ENCODE measurements at regions not wholly inside any gene's neighbourhood (a gene's known extent, or its start where the extent isn't known, plus 50 kb on each side); places are given as distances from the start of the nearest gene placed in this dataset.

DNA sequence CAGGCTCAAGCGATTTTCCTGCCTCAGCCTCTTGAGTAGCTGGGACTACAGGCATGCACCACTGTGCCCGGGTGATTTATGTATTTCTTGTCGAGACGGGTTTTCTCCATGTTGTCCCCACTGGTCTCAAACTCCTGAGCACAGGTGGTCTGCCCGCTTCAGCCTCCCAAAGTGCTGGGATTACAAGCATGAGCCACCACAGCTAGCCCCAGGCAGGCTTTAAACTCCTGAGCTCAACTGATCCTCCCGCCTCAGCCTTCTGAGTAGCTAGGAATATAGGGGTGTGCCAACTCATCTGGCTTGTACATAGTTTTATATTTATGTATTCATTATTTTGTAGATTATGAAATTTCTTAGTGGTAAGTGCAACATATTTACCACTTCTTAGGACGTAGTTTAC, 198.8 kb upstream of the MCTP2 start:
- TF ChIP-seq, protein P1, sequence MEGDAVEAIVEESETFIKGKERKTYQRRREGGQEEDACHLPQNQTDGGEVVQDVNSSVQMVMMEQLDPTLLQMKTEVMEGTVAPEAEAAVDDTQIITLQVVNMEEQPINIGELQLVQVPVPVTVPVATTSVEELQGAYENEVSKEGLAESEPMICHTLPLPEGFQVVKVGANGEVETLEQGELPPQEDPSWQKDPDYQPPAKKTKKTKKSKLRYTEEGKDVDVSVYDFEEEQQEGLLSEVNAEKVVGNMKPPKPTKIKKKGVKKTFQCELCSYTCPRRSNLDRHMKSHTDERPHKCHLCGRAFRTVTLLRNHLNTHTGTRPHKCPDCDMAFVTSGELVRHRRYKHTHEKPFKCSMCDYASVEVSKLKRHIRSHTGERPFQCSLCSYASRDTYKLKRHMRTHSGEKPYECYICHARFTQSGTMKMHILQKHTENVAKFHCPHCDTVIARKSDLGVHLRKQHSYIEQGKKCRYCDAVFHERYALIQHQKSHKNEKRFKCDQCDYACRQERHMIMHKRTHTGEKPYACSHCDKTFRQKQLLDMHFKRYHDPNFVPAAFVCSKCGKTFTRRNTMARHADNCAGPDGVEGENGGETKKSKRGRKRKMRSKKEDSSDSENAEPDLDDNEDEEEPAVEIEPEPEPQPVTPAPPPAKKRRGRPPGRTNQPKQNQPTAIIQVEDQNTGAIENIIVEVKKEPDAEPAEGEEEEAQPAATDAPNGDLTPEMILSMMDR (IDR thresholded peaks at IDR 0.05) = no peak
- TF ChIP-seq POLR2A (IDR thresholded peaks at IDR 0.05) = no peak
- no peak for TF ChIP-seq EP300 (IDR thresholded peaks at IDR 0.05)

Data from tibial nerve (tissue), 4 donors.